ENCODE measurements at regions not wholly inside any gene's neighbourhood (a gene's known extent, or its start where the extent isn't known, plus 50 kb on each side); places are given as distances from the start of the nearest gene placed in this dataset.

DNA sequence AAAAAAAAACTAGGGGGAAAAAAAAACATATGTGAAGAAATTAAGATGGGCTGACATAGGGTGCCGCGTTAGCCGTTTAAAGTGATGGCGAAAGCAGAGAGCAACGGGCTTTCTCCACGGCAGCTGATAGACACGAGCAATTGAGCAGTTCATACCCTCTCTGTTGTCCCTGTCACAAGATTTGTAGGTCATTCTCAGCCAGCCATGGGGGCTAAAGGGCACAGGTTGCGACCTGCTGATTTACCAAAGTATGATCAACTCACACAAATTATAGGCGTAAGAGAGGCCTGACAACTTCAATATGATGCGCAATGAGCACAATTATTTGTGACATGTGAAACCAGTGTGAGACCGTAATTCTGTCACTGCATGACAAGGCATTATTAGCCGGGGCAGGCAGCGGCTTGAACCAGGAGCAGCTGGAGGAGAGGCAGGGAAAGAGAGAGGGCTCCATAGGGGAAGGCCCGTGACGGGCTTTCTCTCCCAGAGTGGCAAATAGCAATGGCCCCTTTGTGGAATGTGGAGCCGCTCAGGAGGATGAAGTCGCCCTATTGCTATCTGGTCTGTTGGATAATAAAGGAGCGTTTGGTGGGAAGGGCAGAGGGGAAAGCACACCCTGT is 195.1 kb upstream of the HABP2 start:
- DNase-seq (ENCODE audit: low read depth in 1 of 2, low spot score in 1 of 2) = no peak

DNA sequence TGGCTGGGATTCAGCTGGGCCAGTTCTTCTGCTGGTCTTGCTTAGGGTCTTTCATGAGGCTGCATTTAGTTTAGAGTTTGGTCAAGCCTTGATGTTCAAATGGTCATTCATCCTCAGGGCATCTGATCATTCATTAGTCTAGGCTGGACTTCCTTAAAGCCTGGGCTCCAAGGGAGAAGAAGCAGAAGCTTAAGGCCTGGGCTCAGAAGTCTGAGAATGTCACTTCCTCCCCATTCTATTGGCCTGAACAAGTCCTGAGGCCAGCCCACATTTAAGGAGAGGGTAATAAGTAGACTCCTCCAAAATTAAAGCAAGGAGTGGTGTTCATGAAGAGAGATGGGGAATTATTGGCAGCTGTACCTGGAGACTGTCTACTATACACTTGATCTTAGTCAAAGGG is 193.2 kb upstream of the HABP2 start:
- no peak for DNase-seq (ENCODE audit: low read depth in 1 of 2, low spot score in 1 of 2)

DNA sequence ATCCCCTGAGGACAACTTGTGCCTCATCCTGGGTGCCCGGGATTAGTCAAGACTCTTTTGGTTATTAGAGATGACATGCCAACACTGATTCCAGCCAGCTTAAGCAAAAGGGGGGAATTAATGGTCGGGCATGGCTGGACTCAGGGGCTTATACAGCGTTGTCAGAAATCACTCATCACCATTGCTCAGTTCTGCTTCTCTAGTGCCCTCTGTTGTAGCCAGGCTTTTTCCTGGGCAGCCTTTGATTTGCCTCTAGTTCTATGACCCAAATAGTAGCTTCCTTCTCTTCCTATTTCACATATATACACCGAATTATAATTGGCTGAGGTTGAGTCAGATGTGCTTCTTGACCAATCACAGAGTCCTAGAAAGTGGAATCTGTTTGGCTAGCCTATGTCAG is 192.0 kb upstream of the HABP2 start:
- DNase-seq (ENCODE audit: low read depth in 1 of 2, low spot score in 1 of 2) = no peak

DNA sequence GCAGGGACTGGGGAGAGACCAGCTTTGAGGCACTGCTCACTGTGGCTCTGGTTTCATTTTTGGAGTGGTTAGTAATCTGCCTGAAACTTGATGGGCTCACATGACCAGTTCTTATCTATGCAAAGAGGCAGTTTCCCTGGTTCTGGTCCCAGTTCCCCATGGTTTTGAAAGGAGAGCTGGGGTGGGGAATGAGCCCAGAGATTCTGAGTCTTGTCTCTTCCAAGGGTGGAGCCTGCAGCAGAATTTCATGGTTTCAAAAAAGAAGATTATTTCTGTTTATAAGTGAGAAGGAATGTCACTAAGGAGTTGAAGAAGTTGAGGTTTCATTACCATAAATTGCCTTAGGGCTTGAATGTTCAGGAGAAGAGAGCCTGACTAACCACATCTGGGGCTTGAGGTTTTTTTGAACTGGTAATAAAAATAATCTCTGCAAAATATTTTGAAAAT is 190.2 kb upstream of the HABP2 start:
- no peak for DNase-seq (ENCODE audit: low read depth in 1 of 2, low spot score in 1 of 2)

DNA sequence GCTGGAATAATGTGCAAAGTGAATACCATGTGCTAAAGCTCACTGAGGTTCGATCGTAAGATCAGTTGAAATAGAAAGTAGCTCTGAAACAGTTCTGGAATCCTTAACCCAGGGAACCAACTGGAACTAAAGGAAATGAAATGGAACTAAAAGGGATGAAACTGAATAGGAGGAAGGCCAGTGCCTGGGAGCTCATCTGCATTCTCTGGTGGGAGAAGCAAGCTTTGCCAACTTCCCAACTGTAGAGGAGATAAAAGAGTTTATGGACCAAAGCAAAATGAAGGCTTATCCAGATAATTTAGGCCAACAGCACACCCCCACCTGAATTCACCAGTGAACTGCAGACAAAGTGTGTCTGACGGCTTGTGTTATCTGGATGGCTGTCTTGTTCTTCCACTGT is 188.6 kb upstream of the HABP2 start:
- no peak for DNase-seq (ENCODE audit: low read depth in 1 of 2, low spot score in 1 of 2)

DNA sequence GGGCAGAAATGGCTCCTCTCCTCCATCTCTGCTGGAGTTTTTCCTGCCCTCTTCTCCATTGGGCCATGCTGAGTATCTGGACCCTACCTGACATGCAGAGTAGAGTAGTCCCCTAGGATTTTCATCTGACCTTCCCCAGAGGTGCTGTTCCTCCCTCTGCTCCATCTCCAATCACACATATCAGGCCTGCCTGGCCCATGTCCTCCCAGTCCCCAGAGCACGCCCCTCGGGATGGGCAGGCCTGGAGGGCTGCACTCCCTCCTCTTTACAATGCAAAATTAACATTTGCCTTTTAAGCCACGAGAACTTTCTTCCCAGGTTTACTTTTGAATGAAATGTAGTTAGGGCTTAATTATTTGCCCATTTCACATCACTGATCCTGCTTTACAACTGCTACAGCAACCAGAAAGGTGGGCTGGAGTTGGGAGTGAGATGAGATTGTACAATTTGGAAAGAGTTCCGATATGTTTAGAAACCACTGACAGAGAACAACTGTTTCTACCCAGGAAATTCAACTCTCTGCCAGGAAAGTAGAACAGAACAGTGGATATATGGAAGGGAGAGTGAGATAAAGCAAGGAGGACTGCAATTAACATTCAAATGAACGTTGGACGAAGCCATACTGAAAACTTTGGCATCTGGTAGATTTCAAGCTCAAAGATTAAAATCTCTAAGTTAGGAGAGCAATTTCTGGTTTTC is 184.0 kb upstream of the HABP2 start:
- no peak for DNase-seq (ENCODE audit: low read depth in 1 of 2, low spot score in 1 of 2)

DNA sequence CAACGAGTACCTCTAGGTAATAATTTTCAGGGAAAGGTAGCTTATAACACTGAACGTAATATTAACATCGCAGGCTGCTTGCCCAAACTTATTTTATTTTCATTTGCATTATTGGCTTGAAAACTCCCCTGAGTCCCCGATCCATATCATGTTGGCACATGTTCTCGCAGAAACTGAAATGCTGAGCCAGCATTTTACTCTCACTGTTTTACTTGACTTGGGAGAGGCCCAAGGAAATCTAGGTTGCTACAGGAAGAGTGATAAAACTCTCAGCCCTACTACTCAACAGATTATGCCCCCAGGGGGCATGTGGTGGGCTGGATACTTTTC is 183.5 kb upstream of the HABP2 start:
- no peak for DNase-seq (ENCODE audit: low read depth in 1 of 2, low spot score in 1 of 2)

DNA sequence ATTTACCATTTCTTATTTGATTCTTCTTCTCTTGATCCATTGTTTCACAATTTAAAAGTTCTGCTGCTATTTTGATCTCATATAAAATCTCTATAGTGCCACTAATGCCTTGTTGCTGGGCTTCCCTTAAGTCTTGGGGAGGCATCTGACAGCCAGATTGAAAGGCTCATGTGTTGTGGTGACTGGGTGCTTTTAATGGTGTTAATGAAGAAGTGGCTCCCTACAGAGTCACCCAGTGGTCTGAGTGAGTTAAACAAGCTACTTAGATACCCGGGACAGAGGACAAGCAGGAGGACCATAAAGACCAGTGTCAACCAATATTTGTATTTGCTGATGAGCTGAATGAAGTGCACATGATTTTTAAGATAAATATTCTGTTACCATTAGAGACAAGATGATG is 176.4 kb upstream of the HABP2 start:
- no peak for DNase-seq (ENCODE audit: low read depth in 1 of 2, low spot score in 1 of 2)

DNA sequence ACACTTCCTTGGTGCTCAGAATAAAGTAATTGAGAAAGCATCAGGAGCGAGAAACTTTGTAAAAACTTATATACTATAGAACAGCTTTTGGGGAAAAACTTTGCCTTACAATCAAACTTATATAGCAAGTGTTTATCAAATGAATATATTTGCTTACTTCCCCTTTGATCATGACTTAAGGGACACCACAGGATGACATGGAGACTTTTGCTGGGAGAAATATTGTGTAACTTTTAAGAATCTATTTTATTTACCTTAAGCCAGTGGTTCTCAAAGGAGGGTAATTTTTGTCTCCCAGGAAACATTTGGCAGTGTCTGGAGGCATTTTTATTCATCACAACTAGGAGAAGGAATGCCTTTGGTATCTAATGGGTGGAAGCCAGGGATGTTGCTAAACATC is 173.8 kb upstream of the HABP2 start:
- no peak for DNase-seq (ENCODE audit: low read depth in 1 of 2, low spot score in 1 of 2)

DNA sequence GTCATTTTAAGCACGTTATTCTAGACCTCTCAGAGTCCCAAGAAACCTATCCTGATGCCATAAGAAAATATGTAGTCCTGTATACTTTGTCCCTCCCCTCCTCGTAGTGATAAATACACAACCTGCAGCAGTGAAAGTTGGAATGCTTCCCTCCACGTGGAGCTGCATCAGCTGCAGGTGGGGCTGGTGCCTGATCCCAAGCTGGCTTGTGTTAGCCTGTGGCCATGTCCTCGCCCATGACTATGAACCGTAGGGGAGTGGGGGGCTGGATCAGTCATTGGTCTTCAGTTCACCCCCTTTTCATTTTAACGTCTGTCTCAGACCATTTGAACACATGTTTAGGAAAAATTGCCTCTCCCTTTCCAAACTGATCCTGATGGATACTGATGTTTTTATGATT is 171.4 kb upstream of the HABP2 start:
- DNase-seq (ENCODE audit: low read depth in 1 of 2, low spot score in 1 of 2) = no peak

DNA sequence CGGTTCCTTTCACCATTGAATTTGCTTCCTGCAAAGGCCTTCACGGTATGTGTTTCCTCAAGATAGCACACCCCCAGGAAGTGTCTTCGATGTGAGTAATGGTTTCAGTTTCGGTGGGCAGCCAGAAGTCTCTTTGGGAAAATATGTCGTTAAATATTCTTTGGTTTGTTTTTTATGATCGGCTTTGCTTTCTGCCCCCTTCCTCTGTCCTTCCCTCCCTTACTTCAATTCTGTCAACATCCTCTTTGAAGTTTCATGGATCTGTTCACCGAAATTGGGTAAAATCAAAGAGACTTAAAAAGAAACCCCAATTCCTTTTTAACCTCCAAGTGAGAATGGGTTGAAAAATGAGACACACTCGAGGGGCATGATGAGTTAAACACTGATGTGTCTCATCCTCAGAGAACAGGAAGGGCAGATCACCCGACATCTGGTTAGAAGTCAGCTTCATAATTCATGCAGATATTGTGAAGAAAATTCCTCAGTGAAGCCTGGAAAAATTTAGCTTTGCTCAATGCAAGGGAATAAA is 170.8 kb upstream of the HABP2 start:
- no peak for DNase-seq (ENCODE audit: low read depth in 1 of 2, low spot score in 1 of 2)

DNA sequence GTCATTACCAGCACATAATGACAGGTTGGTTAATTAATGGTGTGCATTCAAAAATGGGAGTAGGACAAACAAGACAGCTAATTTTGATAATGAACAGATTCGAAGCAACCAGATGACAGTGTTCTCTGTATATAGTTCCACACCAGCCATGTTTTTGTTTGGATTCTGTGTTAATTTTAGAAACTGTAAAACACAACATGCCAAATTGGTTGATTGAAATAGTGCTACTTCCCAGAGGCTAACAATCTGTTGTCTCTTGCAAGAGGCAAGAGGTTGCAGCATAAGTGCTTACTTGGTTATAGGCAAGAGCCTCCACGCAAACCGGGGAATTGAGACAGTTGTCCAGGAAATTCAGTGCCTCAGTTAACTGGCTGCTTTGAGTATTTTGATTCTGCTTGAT is 170.2 kb upstream of the HABP2 start:
- DNase-seq (ENCODE audit: low read depth in 1 of 2, low spot score in 1 of 2) = no peak

DNA sequence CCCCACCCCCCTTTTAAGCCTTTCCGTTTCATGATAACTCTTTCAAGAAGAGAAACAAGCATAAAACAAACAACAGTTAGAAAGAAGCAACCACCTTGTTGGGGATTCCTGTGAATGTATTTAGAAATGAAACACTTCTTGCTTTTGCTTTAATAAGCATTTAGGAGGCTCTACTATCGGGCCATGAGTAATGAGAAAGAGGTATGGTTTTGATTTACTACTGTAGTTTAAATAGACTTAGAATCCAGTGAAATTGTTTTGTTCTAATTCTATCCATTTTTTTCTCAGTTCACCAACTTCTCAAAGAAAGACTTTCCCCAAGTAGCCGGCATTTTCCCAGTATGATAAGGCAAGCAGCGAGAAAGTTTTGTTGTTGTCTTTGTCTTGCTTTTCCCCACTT is 168.7 kb upstream of the HABP2 start:
- no peak for DNase-seq (ENCODE audit: low read depth in 1 of 2, low spot score in 1 of 2)

DNA sequence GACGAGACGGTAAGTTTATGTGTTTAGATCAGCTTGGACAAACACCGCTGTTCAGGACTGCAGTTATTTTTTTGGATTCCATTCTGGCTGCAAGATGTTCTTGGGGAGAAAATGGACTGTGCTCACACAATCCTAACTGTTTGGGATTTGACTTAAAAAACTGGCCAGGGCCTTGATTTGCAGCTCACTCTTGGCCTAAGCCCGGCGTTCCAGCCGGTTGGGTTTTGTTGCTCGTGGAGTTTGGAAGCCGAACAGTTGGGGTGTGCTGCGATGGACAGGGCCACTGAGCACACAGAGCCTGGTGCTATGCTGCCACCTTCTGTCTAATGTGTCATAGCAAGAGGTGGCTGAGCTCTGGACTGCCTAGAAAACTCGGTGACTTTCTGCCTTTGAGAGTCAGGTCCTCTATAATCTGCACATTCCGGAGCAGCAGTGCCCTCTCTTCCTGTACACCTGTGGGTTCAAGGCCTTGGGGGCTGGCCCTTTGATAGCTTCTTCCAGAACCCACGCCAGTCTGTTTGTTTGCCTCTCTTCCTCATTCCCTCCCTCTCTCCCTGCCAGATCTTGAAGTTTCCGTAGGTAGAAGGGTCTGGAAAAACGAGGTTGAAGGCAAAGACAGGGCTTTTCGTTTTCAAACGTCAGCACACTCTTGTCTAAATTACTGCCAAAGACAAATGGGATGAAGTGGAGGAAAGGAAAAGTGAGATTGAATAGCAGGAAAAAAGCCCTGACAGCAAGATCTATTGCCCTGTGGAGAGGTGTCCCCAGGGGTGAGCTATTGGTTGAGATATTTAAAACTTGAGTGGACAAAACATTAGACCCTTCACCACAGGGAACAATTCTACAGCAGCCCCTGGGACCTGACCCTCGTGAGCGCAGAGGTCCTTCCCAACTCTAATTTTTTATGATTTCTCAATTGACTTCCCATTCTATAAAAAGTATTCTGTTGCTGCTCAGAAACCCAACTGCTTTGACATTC is 167.5 kb upstream of the HABP2 start:
- peak; percentile 6 to 15 for DNase-seq (ENCODE audit: low read depth in 1 of 2, low spot score in 1 of 2)

DNA sequence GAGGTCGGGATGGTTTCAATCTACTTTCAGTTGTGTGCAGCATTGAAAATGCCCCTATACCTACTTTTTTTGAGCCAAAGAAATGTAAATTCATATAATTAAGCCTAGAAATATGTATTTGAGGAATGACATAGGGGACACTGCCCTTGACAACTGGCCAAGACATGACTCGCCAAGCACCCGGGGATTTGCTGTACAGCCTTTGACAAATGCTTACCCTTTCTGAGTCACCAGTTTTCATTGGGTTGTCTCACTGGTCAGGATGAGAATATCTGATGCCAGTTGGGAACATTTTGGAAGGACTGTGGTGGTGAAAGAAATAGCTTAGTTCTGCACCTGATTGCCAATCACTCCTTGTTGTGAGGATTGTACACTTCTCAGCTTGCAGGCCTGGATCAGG is 166.8 kb upstream of the HABP2 start:
- DNase-seq (ENCODE audit: low read depth in 1 of 2, low spot score in 1 of 2) = no peak

DNA sequence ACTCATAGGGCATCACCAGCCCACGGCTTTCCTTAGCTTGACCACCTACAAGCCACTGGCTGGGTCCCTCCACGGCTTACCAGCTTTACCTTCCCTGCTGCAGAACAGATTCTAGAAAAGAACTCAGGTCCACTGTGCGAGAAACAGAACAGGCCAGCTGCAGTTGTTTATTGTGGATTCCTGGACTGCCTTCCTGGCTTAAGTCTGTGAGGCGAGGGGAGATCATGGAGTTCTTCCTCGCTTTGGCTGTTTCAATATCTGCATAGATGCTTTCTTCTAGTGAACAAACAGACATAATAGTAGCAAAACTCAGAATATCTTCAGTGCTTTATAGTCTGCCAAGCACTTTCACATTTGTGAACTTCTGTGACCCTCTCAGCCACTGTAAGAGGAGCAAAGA is 162.9 kb upstream of the HABP2 start:
- no peak for DNase-seq (ENCODE audit: low read depth in 1 of 2, low spot score in 1 of 2)

DNA sequence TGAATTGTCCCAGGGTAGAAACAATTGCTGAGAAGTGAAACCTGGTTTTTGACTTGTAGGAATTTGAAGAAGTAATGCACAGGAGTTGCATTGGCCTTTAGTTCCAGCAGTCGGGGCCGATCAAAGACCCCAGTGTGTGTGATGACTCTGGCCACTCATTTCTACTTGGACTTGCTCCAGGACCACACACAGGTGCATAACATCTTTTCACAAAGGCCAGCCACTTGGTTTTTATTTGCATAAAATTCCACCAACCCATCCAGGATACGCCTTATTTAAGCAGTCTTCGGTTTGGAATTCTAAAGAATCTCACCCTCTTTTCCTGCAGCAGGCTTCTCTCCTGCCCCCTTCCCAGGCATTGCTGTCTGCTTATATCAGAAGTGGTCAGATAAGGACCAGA is 162.0 kb upstream of the HABP2 start:
- DNase-seq (ENCODE audit: low read depth in 1 of 2, low spot score in 1 of 2) = no peak

DNA sequence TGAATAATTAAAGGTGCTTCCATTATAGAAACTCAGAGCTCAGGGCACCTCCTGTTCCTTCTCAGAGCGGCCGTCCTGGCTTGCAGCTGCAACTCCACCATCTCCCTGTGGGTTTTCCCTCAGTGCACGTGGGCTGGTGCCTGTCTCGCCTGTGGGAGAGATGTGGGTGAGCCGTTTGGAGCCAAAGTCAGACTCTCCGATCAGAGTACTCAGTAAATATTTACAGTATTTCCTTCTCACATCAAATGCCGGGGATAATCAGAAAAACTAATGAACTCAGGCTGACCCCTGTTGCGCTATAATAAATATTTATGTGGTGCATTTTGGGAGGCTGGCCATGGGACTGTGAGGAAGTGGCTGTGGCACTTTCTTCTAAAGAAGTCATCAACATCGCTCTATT is 155.8 kb upstream of the HABP2 start:
- DNase-seq (ENCODE audit: low read depth in 1 of 2, low spot score in 1 of 2) = no peak

DNA sequence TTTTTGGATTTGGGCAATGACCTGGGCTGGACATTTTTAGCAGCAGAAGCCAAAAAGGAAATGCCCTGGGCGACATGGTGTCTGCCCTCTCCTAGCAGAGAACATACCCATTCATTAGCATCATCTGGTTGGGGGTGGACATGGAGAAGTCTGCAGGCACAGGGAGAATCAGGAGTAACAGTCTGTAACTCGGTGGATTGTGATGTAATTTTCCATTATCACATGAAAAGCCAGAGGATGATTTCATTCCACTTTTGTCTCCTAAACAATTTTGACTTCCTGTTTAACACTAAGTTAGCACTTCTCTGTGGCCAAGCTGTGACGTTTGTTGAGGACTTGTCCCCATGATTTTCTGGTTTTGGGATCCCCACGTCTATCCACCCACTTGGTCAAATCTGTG is 153.8 kb upstream of the HABP2 start:
- DNase-seq (ENCODE audit: low read depth in 1 of 2, low spot score in 1 of 2) = no peak

DNA sequence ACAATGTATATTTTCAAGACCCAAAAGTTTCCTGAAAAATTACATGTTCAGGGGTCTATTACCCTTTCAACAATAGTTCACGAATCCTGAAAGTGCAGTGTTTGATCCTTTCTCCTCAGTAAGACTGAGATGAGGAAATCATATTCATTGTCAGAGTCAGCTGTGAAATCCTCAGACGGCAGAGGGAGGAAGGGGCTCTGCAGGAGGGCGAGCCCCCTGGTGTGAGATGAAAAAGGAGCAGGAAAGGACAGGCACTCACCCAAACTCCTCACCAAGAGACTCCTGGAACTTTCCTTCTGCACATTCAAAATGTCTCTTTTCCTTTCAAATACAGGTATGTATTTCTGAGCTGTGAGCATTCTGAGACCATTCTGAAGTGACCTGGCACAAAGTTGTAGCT is 150.3 kb upstream of the HABP2 start:
- no peak for DNase-seq (ENCODE audit: low read depth in 1 of 2, low spot score in 1 of 2)

DNA sequence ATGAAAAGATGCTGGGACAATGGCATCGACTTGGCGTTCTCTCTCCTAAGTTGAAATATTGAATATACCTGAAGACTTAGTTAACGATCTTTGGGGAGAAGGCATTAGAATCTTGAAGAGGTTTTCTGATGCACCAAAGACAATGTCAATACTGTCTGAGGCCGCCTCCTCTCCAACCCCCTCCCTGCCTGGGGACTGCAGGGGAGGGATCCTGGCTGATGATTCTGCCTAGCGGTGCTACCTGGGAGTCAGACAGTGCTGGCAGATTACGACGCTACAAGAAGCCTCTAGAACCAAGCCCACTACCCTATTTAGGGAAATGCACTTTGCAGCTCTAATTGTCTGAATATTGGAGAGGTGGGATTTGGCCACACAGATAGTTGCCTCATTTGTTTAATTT is 145.6 kb upstream of the HABP2 start:
- no peak for DNase-seq (ENCODE audit: low read depth in 1 of 2, low spot score in 1 of 2)

DNA sequence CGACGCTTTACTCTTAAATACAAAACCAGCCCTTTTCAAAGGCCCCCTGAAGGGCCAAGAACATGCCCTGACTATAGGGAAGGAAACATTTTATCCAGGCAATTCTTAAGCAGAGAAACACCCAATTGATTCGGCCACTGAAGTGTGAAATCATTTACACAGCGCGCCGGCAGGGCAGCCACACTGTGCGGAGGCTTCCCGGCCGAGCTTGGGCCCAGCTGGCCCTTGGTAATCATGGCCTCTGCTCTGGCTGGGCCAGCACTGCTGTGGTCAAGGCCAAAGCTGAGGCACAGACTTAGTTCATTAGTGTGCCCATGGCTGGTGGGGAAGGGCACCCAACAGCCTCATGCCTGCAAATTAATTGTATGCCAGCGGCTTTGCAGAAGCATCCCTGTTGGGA is 143.7 kb upstream of the HABP2 start:
- DNase-seq (ENCODE audit: low read depth in 1 of 2, low spot score in 1 of 2) = no peak

All from stimulated activated CD4-positive, alpha-beta T cell treated with anti-CD3 and anti-CD28 coated beads, Interleukin-15, amount 100 ng/mL, for 1 hour (primary cell).